Pancreas (tissue), 10 donors: ENCODE measurements at regions not wholly inside any gene's neighbourhood (a gene's known extent, or its start where the extent isn't known, plus 50 kb on each side); places are given as distances from the start of the nearest gene placed in this dataset.

Experiments
- ATAC-seq, 4 donors: fragments of 200-7000 bp; cut with Tn5 transposase; one replicate each; pipeline versions ENCODE4 v1.8.0 to v1.9.1; 2020; ENCODE audit warnings: mild to moderate bottlenecking in 4 of 4, moderate library complexity in 4 of 4
- DNase-seq, 6 donors: peaks; one replicate each; pipeline ENCODE4 v3.0.0-alpha.2; 2020
- FAIRE-seq: peaks from 2 replicates; lab custom pipeline; 2012; peaks lifted over from hg19 to GRCh38; lab: Jason Lieb, UNC
- H3K27ac ChIP-seq, 4 donors: fragments of 200-600 bp; sonication (generic); 1 replicate in 3 of 4; 2 replicates in 1 of 4; pipeline versions ENCODE4 v1.5.0 to v1.8.0; 2020
- H3K27me3 ChIP-seq, 4 donors: fragments of 200-600 bp; one replicate each; pipeline ENCODE4 v1.8.0; 2021
- H3K36me3 ChIP-seq, 3 donors: fragments of 200-600 bp; sonication (generic) in 1 of 3; one replicate each; pipeline versions ENCODE4 v1.5.0 to v1.8.0; 2020 to 2021
- H3K4me1 ChIP-seq, 3 donors: fragments of 200-600 bp; one replicate each; pipeline ENCODE4 v1.8.0; 2021
- H3K4me3 ChIP-seq, 4 donors: fragments of 200-600 bp; sonication (generic) in 2 of 4; one replicate each; pipeline versions ENCODE4 v1.5.0 to v1.8.0; 2020 to 2021
- H3K9me3 ChIP-seq, 4 donors: fragments of 200-600 bp; one replicate each; pipeline ENCODE4 v1.8.0; 2021
- CTCF ChIP-seq, 4 donors: fragments of 200-600 bp; sonication (generic) in 3 of 4; IDR thresholded peaks; one replicate each; pipeline versions ENCODE4 v1.5.0 to v1.8.0; 2021; ENCODE audit warnings: antibody characterized with exemption in 4 of 4
- WGBS, 2 donors: extraction: QIAGEN DNeasy Blood & Tissue Kit; methylation state at CpG; one replicate each; pipeline ENCODE4 v1.1.7; 2013; 5-methylcytosine and 5-hydroxymethylcytosine counted together
- intact Hi-C, 3 donors: fragments of 100-400 bp; cut with DNase I; formaldehyde crosslinking; loops; one replicate each; pipeline versions ENCODE4 v1.11.1 to v1.14.2; 2022
- donor health status: healthy with polysubstance abuse.
- donor health status: DM: no; HTN: no; CAD: no; lungs with moderate emphysema.
- donor health status: DM: no; HTN: no; CAD: no.
- donor health status: control.
- donor health status: control.
- donor health status: Bipolar disorder and iron deficiency.
- donor health status: DM: yes; HTN: yes; CAD: no.
- donor health status: DM: no; HTN: no; CAD: no.
- donor health status: DM: no; HTN: no; CAD: no.
- donor health status: DM: yes; HTN: yes; CAD: no.

GRCh38 chr7:145497911-145498525, 618.6 kb upstream of the CNTNAP2 start:
- no peak for FAIRE-seq
- TF ChIP-seq CTCF (IDR thresholded peaks at IDR 0.05) = no peak
- Histone ChIP-seq H3K36me3 (no peaks in the 10 kb centered on the region), H3K27me3 (no peaks in the 10 kb centered on the region), H3K27ac (no peak overlapping the region), H3K4me1 (no peaks in the 10 kb centered on the region), H3K4me3 (no peak overlapping the region), H3K9me3 (no peaks in the 10 kb centered on the region)
- no peak for DNase-seq
- intact Hi-C loops = no loop called here
- WGBS, 2 donors = 49 to 62% methylated on average over 3 of the region's 3 CpGs
- no peak for ATAC-seq

GRCh38 chr7:145490356-145490755, 626.2 kb upstream of the CNTNAP2 start:
- no peak for TF ChIP-seq CTCF (IDR thresholded peaks at IDR 0.05)
- Histone ChIP-seq H3K36me3 (no peaks in the 10 kb centered on the region), H3K27me3 (no peaks in the 10 kb centered on the region), H3K4me3 (no peak overlapping the region), H3K4me1 (no peaks in the 10 kb centered on the region), H3K27ac (no peak overlapping the region), H3K9me3 (no peaks in the 10 kb centered on the region)
- DNase-seq (no peak), FAIRE-seq (no peak), ATAC-seq (no peak)
- intact Hi-C loops = no loop called here
- WGBS, 2 donors = 39 to 48% methylated on average over 1 of the region's 1 CpG

- H3K9me3 ChIP-seq = no peaks in the 10 kb centered on the region
- ATAC-seq (no peak), DNase-seq (no peak), FAIRE-seq (no peak)
- H3K4me1 ChIP-seq = no peaks in the 10 kb centered on the region
- H3K27me3 ChIP-seq = no peaks in the 10 kb centered on the region
- intact Hi-C loops = no loop called here
- no peak overlapping the region for H3K4me3 ChIP-seq
- TF ChIP-seq CTCF (IDR thresholded peaks at IDR 0.05) = no peak
- no peaks in the 10 kb centered on the region for H3K36me3 ChIP-seq
- no peak overlapping the region for H3K27ac ChIP-seq
These were observed 627.0 kb upstream of the CNTNAP2 start for GRCh38 chr7:145489609-145490008.

GRCh38 chr7:145488816-145489215, 627.8 kb upstream of the CNTNAP2 start:
- TF ChIP-seq CTCF (IDR thresholded peaks at IDR 0.05) = no peak
- Histone ChIP-seq H3K27me3 (no peaks in the 10 kb centered on the region), H3K4me3 (no peak overlapping the region), H3K4me1 (no peaks in the 10 kb centered on the region), H3K27ac (no peak overlapping the region), H3K9me3 (no peaks in the 10 kb centered on the region), H3K36me3 (no peaks in the 10 kb centered on the region)
- intact Hi-C loops = no loop called here
- ATAC-seq (no peak), FAIRE-seq (no peak), DNase-seq (no peak)
- 16 to 24% methylated on average over 2 of the region's 2 CpGs for WGBS, 2 donors

- Histone ChIP-seq H3K4me1 (no peaks in the 10 kb centered on the region), H3K4me3 (no peak overlapping the region), H3K36me3 (no peaks in the 10 kb centered on the region), H3K27me3 (no peaks in the 10 kb centered on the region), H3K27ac (no peak overlapping the region), H3K9me3 (no peaks in the 10 kb centered on the region)
- intact Hi-C loops = no loop called here
- 65 to 79% methylated on average over 3 of the region's 3 CpGs for WGBS, 2 donors
- DNase-seq (no peak), FAIRE-seq (no peak), ATAC-seq (no peak)
- no peak for TF ChIP-seq CTCF (IDR thresholded peaks at IDR 0.05)
These were observed 634.6 kb upstream of the CNTNAP2 start for GRCh38 chr7:145481985-145482384.
